GM19239 (cell line): ENCODE measurements at regions not wholly inside any gene's neighbourhood (a gene's known extent, or its start where the extent isn't known, plus 50 kb on each side); places are given as distances from the start of the nearest gene placed in this dataset.

Source experiments
- DNase-seq: peaks from one replicate; pipeline ENCODE4 v3.0.0; 2011; ENCODE audit warnings: low spot score; ENCODE audit not compliant: insufficient read length
- FAIRE-seq: peaks from 2 replicates; lab custom pipeline; 2011; peaks lifted over from hg19 to GRCh38; lab: Jason Lieb, UNC

- FAIRE-seq (no peak), DNase-seq (no peak)
Measured at GRCh38 chr15:98369081-98369716, 279.1 kb upstream of the IGF1R start.

- no peak for DNase-seq
- no peak for FAIRE-seq
Measured at GRCh38 chr15:98375513-98376340, 272.6 kb upstream of the IGF1R start.

GRCh38 chr15:98380721-98381120 lies 267.6 kb upstream of the IGF1R start:
- DNase-seq = no peak
- FAIRE-seq = no peak

GRCh38 chr15:98381446-98381845 lies 266.9 kb upstream of the IGF1R start:
- DNase-seq = no peak
- FAIRE-seq = no peak

GRCh38 chr15:98382139-98382538 lies 266.2 kb upstream of the IGF1R start:
- FAIRE-seq = no peak

GRCh38 chr15:98383571-98383970 lies 264.8 kb upstream of the IGF1R start:
- DNase-seq = no peak
- no peak for FAIRE-seq

More at GRCh38 chr15:98382139-98382538, 266.2 kb upstream of the IGF1R start:
- DNase-seq = no peak

- DNase-seq (no peak), FAIRE-seq (no peak)
Measured at GRCh38 chr15:98384328-98385029, 263.9 kb upstream of the IGF1R start.

GRCh38 chr15:98385752-98386381 lies 262.5 kb upstream of the IGF1R start:
- DNase-seq = no peak
- FAIRE-seq = no peak

- FAIRE-seq (no peak), DNase-seq (no peak)
Measured at GRCh38 chr15:98386561-98386960, 261.8 kb upstream of the IGF1R start.

GRCh38 chr15:98387866-98388265 lies 260.5 kb upstream of the IGF1R start:
- FAIRE-seq = no peak
- DNase-seq = no peak

GRCh38 chr15:98390946-98391530 lies 257.3 kb upstream of the IGF1R start:
- DNase-seq = no peak
- FAIRE-seq = no peak

GRCh38 chr15:98391568-98391967 lies 256.8 kb upstream of the IGF1R start:
- DNase-seq (no peak), FAIRE-seq (no peak)

GRCh38 chr15:98393471-98393870 lies 254.9 kb upstream of the IGF1R start:
- DNase-seq (no peak), FAIRE-seq (no peak)

- DNase-seq (no peak), FAIRE-seq (no peak)
Measured at GRCh38 chr15:98394546-98394945, 253.8 kb upstream of the IGF1R start.

GRCh38 chr15:98395974-98396610 lies 252.2 kb upstream of the IGF1R start:
- no peak for DNase-seq
- no peak for FAIRE-seq

- no peak for DNase-seq
- no peak for FAIRE-seq
Measured at GRCh38 chr15:98397419-98397818, 250.9 kb upstream of the IGF1R start.

GRCh38 chr15:98398056-98398455 lies 250.3 kb upstream of the IGF1R start:
- FAIRE-seq = no peak
- DNase-seq = no peak

GRCh38 chr15:98398886-98399285 lies 249.5 kb upstream of the IGF1R start:
- no peak for DNase-seq
- FAIRE-seq = no peak

- no peak for FAIRE-seq
- DNase-seq = no peak
Measured at GRCh38 chr15:98400120-98400519, 248.2 kb upstream of the IGF1R start.

- DNase-seq = no peak
- FAIRE-seq = no peak
Measured at GRCh38 chr15:98401029-98401428, 247.3 kb upstream of the IGF1R start.
